ENCODE measurements at regions not wholly inside any gene's neighbourhood (a gene's known extent, or its start where the extent isn't known, plus 50 kb on each side); places are given as distances from the start of the nearest gene placed in this dataset.

- TF ChIP-seq CTCF (IDR thresholded peaks at IDR 0.05; ENCODE audit: low read depth, low read length, poor library complexity, severe bottlenecking) (no peak), EZH2phosphoT487 (IDR thresholded peaks at IDR 0.05; ENCODE audit: borderline replicate concordance, low read length) (no peak)
These were observed 153.9 kb downstream of the UTRN start for GRCh38 chr6:144439016-144439415.
